Activated T-cell treated with anti-CD3 and anti-CD28 coated beads, Interleukin-2, amount 50 U/mL, for 72 hours (primary cell): ENCODE measurements at regions not wholly inside any gene's neighbourhood (a gene's known extent, or its start where the extent isn't known, plus 50 kb on each side); places are given as distances from the start of the nearest gene placed in this dataset.

Source experiments
- ATAC-seq, 2 donors: fragments of 150-1000 bp; cut with Tn5 transposase; replicated peaks in 1 of 2; 2 replicates each; pipeline ENCODE4 v1.10.0; 2021; ENCODE audit warnings: moderate library complexity in 2 of 2, mild to moderate bottlenecking in 1 of 2
- DNase-seq, 2 donors: peaks; one replicate each; pipeline ENCODE4 v3.0.0; 2021 to 2022; ENCODE audit warnings: mixed read lengths in 1 of 2
- H3K27ac Mint-ChIP-seq: one replicate; pipeline ENCODE4 v1.8.0; 2022; ENCODE audit warnings: mild to moderate bottlenecking, moderate library complexity, mixed read lengths
- H3K27me3 Mint-ChIP-seq: one replicate; pipeline ENCODE4 v1.8.0; 2022; ENCODE audit warnings: low read depth, mixed read lengths
- H3K36me3 Mint-ChIP-seq, 2 donors: one replicate each; pipeline ENCODE4 v1.8.0; 2022; ENCODE audit warnings: mixed read lengths in 2 of 2, mild to moderate bottlenecking in 1 of 2; ENCODE audit not compliant: insufficient read depth in 2 of 2
- H3K4me1 Mint-ChIP-seq: one replicate; pipeline ENCODE4 v1.8.0; 2022; ENCODE audit warnings: low read depth, mixed read lengths
- H3K4me3 Mint-ChIP-seq, 2 donors: one replicate each; pipeline ENCODE4 v1.8.0; 2022; ENCODE audit warnings: mild to moderate bottlenecking in 2 of 2, mixed read lengths in 2 of 2, moderate library complexity in 2 of 2
- H3K9me3 Mint-ChIP-seq, 2 donors: one replicate each; pipeline ENCODE4 v1.8.0; 2022; ENCODE audit warnings: mixed read lengths in 2 of 2

DNA sequence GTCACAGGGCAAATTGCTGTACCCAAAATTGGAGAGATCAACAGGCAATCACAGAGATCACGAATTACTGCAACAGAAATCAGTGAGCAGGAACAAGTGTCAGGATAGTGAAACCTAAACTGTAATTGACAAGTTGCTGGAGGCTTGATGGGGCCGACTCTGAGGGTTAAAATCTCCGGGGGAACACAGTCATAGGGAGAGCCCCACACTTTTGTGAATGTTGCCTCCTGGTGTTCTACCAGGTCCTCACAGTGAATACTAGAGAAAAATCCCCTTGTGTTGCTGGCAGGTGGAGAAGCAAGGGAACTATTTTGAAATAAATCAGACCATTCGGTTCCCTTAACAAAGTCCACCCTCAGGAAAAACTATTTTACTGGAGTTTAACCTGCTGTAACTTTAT lies 697.5 kb upstream of the CBLB start:
- Mint-ChIP-seq H3K27me3 (peaks cover 7% of the 10 kb centered on the region), H3K9me3 (no peaks in the 10 kb centered on the region), H3K4me1 (peaks cover 27% of the 10 kb centered on the region), H3K27ac (peak overlapping the region; percentile 52), H3K4me3 (peak overlapping the region in 1 of 2 donors; percentile 53), H3K36me3 (no peaks in the 10 kb centered on the region)
- DNase-seq: peak; percentile 8 to 26
- ATAC-seq: peak; percentile 82 to 87

DNA sequence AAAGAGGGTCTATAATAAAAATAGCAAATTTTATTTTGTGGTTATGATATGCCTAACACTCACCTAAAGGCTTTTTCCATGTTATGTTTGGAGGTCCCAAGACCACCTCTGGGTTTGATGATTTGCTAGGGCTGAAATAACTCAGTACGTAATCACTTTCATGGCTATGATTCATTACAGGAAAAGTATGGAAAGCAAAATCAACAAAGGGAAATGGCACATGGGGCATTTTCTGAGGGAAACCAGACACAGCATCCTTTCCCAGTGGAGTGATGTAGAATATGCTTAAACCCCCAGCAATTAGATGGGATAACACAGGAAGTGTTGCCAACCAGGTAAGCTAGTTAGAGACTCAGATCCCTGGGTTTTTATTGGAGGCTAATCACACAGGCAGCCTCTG lies 701.6 kb upstream of the CBLB start:
- ATAC-seq (no peak), DNase-seq (no peak)
- Mint-ChIP-seq H3K4me1 (peaks cover 15% of the 10 kb centered on the region), H3K4me3 (no peak overlapping the region), H3K9me3 (no peaks in the 10 kb centered on the region), H3K27ac (no peak overlapping the region), H3K27me3 (no peaks in the 10 kb centered on the region), H3K36me3 (no peaks in the 10 kb centered on the region)

DNA sequence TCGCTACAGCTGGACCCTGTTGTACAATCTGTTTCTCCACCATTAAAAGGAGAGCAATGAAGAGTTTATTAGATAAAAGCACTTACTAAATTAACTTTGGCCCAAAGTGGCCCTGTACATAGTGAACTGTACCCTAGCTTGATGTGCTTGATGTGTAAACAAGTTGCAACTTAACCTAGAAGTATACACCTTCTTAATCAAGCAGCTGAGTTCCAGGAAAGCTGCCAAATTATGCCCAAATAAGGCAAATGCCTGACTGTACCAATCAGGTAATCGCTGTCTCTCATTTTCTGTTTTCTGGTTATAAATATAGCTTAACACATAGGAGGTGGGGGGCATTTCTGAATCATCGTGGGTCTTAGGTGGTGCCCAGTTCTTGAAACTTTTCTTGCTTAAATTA lies 704.8 kb upstream of the CBLB start:
- no peak overlapping the region for H3K4me3 Mint-ChIP-seq
- H3K27ac Mint-ChIP-seq: no peak overlapping the region
- DNase-seq: no peak
- H3K9me3 Mint-ChIP-seq: no peaks in the 10 kb centered on the region
- no peaks in the 10 kb centered on the region for H3K36me3 Mint-ChIP-seq
- ATAC-seq: peak in 1 of 2 donors; percentile 13
- H3K4me1 Mint-ChIP-seq: no peaks in the 10 kb centered on the region
- peaks cover 6% of the 10 kb centered on the region for H3K27me3 Mint-ChIP-seq

DNA sequence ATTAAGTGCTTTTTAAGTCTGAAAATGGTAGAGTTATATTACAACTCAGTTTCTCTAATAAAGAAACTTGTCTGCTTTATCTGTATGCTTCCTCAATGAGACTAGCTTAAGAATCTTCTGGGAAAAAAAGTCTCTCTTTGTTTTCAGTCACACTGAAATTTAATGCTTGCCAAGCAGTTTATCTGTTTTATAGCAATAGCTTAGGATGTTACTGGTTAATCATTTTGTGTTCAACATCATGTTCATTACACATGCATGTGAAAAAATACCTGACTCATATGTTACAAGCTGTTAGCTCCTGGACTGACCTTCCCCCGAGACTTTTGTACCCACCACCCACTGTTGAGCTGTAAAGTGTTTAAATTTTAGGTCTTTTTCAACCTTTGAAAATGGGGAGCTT lies 706.2 kb upstream of the CBLB start:
- ATAC-seq (no peak), DNase-seq (no peak)
- Mint-ChIP-seq H3K9me3 (no peaks in the 10 kb centered on the region), H3K27me3 (peaks cover 6% of the 10 kb centered on the region), H3K36me3 (no peaks in the 10 kb centered on the region), H3K4me1 (no peaks in the 10 kb centered on the region), H3K4me3 (no peak overlapping the region), H3K27ac (no peak overlapping the region)

DNA sequence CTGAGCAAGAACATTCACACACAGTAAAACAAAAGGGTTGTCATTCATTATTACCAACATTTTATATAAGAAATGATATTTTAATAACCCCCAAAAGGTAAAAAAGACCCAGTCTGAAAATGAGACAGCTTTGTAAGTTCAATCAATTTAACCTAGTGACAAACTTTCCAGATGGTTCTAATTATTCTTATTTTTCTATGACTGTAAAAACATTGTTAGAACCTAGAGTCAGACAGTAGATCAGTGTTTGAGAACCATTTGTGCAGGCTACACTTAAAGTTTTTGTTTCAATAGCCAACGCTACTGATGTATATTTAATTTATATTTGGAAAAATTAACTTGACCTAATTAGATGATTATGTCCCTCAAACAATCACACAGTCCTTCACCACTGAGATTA lies 708.4 kb upstream of the CBLB start:
- no peaks in the 10 kb centered on the region for H3K4me1 Mint-ChIP-seq
- no peak overlapping the region for H3K4me3 Mint-ChIP-seq
- H3K36me3 Mint-ChIP-seq: no peaks in the 10 kb centered on the region
- no peak for DNase-seq
- peaks cover 6% of the 10 kb centered on the region for H3K27me3 Mint-ChIP-seq
- ATAC-seq: no peak
- peaks cover 0 to 5% of the 10 kb centered on the region in 2 donors for H3K9me3 Mint-ChIP-seq
- H3K27ac Mint-ChIP-seq: no peak overlapping the region

DNA sequence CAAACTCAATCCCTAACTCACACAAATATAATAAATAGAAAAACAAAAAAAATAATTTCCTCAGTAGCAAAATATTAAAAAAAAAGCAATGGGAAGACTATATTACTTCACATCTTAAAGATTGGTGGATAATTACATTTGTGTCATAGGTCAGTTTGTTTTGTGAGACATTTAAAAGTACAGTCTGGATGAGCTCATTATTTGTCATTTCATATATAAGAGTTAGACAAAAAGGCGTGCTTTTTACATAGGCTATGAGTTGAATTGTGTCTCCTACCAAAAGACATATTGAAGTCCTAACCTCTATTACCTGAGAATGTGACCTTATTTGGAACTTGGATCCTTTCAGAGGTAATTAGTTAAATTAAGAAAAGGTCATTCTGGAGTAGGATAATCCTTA lies 710.1 kb upstream of the CBLB start:
- no peak for ATAC-seq
- no peak for DNase-seq
- peaks cover 15% of the 10 kb centered on the region for H3K27me3 Mint-ChIP-seq
- H3K36me3 Mint-ChIP-seq: no peaks in the 10 kb centered on the region
- H3K4me1 Mint-ChIP-seq: peaks cover 6% of the 10 kb centered on the region
- H3K27ac Mint-ChIP-seq: no peak overlapping the region
- H3K4me3 Mint-ChIP-seq: no peak overlapping the region
- H3K9me3 Mint-ChIP-seq: peaks cover 0 to 5% of the 10 kb centered on the region in 2 donors

DNA sequence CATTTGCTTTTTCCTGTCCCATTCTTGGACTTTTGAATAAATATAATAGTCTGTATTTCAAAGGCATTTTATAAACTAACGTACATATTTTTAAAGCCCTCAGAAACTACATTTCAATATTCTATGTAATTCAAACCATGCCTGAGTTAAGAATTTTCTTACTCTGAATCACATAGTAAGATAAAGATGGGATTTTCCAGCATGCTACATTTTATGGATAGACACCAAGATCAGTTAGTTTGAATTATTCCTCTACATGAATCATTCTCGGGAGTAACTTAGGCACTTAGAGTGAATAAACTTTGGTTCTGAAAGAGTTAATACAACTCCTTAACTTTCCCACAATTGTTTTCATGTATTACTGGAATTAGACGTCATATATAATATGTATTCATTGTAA lies 713.3 kb upstream of the CBLB start:
- ATAC-seq (no peak), DNase-seq (no peak)
- H3K4me1 Mint-ChIP-seq: peaks cover 6% of the 10 kb centered on the region
- H3K4me3 Mint-ChIP-seq: no peak overlapping the region
- peaks cover 10% of the 10 kb centered on the region for H3K27me3 Mint-ChIP-seq
- H3K36me3 Mint-ChIP-seq: no peaks in the 10 kb centered on the region
- H3K9me3 Mint-ChIP-seq: peaks cover 0 to 5% of the 10 kb centered on the region in 2 donors
- H3K27ac Mint-ChIP-seq: no peak overlapping the region

DNA sequence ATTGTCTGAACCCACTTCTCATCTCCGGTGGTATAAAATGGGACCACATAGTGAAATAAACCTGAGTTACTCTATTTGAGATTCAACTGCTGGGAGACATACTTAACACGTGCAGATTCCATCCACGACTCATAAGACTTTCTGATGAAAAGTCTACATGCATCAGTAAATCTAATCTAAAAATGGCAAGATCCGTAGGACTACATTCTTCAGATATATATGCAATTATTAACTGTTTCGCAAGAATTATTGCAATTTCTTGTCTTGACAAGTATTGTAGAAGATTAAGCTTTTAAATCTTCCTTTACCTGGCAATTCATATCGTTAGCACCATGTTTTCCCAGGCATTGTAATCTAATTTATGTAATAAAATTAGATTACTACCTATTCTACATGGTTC lies 718.7 kb upstream of the CBLB start:
- DNase-seq (no peak), ATAC-seq (no peak)
- no peak overlapping the region for H3K4me3 Mint-ChIP-seq
- peaks cover 16% of the 10 kb centered on the region for H3K27me3 Mint-ChIP-seq
- peaks cover 24% of the 10 kb centered on the region for H3K4me1 Mint-ChIP-seq
- H3K9me3 Mint-ChIP-seq: peaks cover 1 to 3% of the 10 kb centered on the region in 2 donors
- no peaks in the 10 kb centered on the region for H3K36me3 Mint-ChIP-seq
- H3K27ac Mint-ChIP-seq: no peak overlapping the region

DNA sequence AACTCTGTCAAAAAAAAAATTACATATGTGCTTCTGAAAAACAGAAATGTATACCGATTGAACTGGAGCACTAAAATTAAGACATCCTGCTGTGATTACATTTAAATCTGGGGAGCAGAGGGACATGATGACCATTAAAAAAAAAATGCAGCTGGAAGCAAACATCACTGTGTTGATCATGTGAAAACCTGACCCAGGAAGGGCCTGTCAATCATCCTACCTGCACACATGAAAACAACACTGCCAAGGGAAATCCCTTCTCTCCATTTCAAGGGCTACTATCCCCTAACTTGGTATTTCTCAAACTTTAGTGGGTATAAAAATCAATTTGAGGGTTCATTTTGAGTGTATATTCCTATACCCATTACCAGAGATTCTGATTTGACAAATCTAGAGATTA lies 719.9 kb upstream of the CBLB start:
- H3K27ac Mint-ChIP-seq: peak overlapping the region; percentile 14
- H3K36me3 Mint-ChIP-seq: peaks cover 3 to 7% of the 10 kb centered on the region in 2 donors
- DNase-seq (no peak), ATAC-seq (peak; percentile 42 to 48)
- peaks cover 2 to 8% of the 10 kb centered on the region in 2 donors for H3K9me3 Mint-ChIP-seq
- H3K27me3 Mint-ChIP-seq: peaks cover 9% of the 10 kb centered on the region
- H3K4me1 Mint-ChIP-seq: peaks cover 27% of the 10 kb centered on the region
- peak overlapping the region in 1 of 2 donors; percentile 51 for H3K4me3 Mint-ChIP-seq

DNA sequence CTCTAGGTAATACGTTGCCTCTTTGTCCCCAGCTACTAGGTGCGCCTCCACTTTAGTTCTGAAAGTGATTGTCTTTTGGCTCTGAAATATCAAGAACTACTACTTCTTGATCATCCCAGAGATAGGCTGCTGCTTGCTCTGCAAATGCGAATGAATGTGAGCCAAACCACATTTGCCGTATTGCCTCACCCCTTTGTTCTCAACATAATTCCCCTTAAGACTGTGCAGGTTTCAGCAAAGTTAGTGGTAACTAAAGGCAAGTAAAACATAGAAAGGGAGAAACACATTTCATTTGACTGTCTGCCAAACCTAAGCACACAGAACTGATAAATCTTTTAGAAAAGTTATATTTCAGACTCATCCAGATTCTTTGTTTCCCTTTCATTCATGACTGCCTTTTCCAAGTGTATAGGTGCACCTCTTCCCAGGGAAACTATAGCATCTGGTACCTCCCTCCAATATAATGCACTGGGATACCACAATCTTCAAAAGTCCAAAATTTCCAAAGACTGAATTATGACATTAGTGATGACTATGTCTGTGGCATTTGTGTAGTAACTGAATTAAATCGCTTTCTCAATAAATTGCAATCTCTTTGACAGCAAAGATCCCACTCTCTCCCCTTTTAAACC lies 720.6 kb upstream of the CBLB start:
- peak; percentile 23 to 29 for DNase-seq
- H3K9me3 Mint-ChIP-seq: peaks cover 6 to 12% of the 10 kb centered on the region in 2 donors
- peak overlapping the region; percentile 14 for H3K27ac Mint-ChIP-seq
- H3K36me3 Mint-ChIP-seq: peaks cover 7 to 12% of the 10 kb centered on the region in 2 donors
- peak; percentile 92 to 94 for ATAC-seq
- H3K4me3 Mint-ChIP-seq: peak overlapping the region; percentile 8 to 51
- peaks cover 32% of the 10 kb centered on the region for H3K4me1 Mint-ChIP-seq
- peaks cover 8% of the 10 kb centered on the region for H3K27me3 Mint-ChIP-seq

DNA sequence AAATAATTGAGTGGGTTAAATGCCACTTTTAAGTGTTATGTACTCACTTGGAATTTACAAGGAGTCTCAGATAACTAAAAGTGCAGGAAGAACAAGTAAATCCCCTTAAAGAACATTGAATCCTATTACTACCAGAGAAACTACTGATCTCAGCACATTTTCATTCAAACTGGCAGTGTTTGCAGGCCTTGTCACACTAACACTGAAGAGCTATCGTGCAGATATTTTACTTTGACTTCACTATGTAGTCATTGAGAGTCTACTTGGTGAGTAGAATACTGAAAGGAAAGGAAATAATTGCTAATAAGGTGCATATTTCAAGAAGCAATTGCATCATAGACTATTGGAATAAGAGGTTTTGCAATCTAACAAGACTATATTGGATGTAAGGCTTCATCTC lies 721.4 kb upstream of the CBLB start:
- ATAC-seq (no peak), DNase-seq (no peak)
- H3K4me1 Mint-ChIP-seq: peaks cover 32% of the 10 kb centered on the region
- no peak overlapping the region for H3K27ac Mint-ChIP-seq
- H3K27me3 Mint-ChIP-seq: peaks cover 8% of the 10 kb centered on the region
- H3K36me3 Mint-ChIP-seq: peaks cover 7 to 12% of the 10 kb centered on the region in 2 donors
- no peak overlapping the region for H3K4me3 Mint-ChIP-seq
- H3K9me3 Mint-ChIP-seq: peaks cover 6 to 12% of the 10 kb centered on the region in 2 donors

DNA sequence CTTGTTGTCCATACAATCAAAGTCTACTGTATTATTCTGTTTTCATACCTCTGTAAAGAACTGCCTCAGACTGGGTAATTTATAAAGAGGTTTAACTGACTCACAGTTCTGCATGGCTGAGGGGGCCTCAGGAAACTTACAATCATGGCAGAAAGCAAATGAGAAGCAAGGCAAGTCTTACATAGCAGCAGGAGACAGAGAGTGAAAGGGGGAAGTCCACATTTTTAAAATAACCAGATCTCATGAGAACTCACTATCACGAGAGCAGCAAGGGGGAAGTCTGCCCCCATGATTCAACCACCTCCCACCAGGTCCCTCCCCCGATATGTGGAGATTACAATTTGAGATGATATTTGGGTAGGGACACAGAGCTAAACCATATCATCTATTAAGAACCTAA lies 724.6 kb upstream of the CBLB start:
- Mint-ChIP-seq H3K4me1 (peaks cover 31% of the 10 kb centered on the region), H3K9me3 (peaks cover 10 to 13% of the 10 kb centered on the region in 2 donors), H3K36me3 (peaks cover 10 to 21% of the 10 kb centered on the region in 2 donors), H3K27ac (no peak overlapping the region), H3K4me3 (no peak overlapping the region), H3K27me3 (peaks cover 10% of the 10 kb centered on the region)
- ATAC-seq (no peak), DNase-seq (no peak)

DNA sequence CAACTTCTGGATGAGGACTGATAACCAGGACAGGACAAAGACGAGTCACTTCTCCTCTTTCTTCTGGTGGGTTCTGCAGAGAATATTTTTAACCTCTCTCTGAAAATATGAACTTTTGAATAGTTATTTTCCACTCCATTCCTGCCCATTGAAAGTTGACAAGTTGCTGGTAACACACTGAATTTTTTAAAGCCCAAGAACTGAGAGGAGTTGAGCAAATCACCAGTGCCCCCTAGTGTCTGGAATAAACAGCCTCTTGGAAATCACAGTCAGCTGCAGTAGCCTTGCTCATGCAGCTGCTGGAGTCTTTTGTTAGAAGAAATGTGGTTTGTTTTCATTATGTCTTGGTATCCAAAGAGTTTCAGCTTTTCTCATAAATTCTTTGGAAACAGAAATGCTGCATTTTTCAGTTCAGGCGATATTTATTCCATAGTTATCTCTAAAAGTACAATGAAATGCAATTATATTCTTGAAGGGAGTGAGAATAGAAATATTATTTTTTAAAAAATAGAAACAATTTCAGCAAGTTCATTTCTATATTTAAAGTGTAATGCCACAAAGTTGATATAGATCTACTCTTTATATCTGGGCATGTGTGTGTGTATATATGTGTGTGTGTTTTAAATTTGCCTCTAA lies 741.0 kb upstream of the CBLB start:
- H3K4me3 Mint-ChIP-seq: peak overlapping the region; percentile 33 to 50
- H3K4me1 Mint-ChIP-seq: peaks cover 42% of the 10 kb centered on the region
- H3K36me3 Mint-ChIP-seq: peaks cover 22 to 42% of the 10 kb centered on the region in 2 donors
- ATAC-seq: peak; percentile 78 to 83
- peak overlapping the region; percentile 85 for H3K27ac Mint-ChIP-seq
- peaks cover 12 to 15% of the 10 kb centered on the region in 2 donors for H3K9me3 Mint-ChIP-seq
- H3K27me3 Mint-ChIP-seq: no peaks in the 10 kb centered on the region
- DNase-seq: peak; percentile 64 to 75
